ENCODE measurements at regions not wholly inside any gene's neighbourhood (a gene's known extent, or its start where the extent isn't known, plus 50 kb on each side); places are given as distances from the start of the nearest gene placed in this dataset.

GRCh38 chr9:92196909-92197308 is 81.7 kb upstream of the SPTLC1 start:
- Mint-ChIP-seq H3K27ac (no peak overlapping the region), H3K9me3 (peaks cover 8% of the 10 kb centered on the region), H3K4me1 (ENCODE audit: low read depth) (no peaks in the 10 kb centered on the region), H3K27me3 (ENCODE audit: low read depth) (peaks cover 2% of the 10 kb centered on the region), H3K4me3 (no peak overlapping the region), H3K36me3 (ENCODE audit: low read depth) (peaks cover 3% of the 10 kb centered on the region)
- intact Hi-C loops (cut with micrococcal nuclease) = no loop called here
- CTCF ChIA-PET = interaction anchor here (1.2 kb wide), 1 partner anchor 58 kb away, joined by 3 read pairs; no protein-coding TSS in a partner anchor
- DNase-seq = no peak

- Mint-ChIP-seq H3K4me1 (ENCODE audit: low read depth) (no peaks in the 10 kb centered on the region), H3K36me3 (ENCODE audit: low read depth) (peaks cover 3% of the 10 kb centered on the region), H3K4me3 (no peak overlapping the region), H3K9me3 (peaks cover 8% of the 10 kb centered on the region), H3K27me3 (ENCODE audit: low read depth) (peaks cover 2% of the 10 kb centered on the region), H3K27ac (no peak overlapping the region)
- intact Hi-C loops (cut with micrococcal nuclease) = no loop called here
- no peak for DNase-seq
- CTCF ChIA-PET = interaction anchor here (1.2 kb wide), 2 partner anchors 57 to 59 kb away, joined by 3 to 5 read pairs; no protein-coding TSS in a partner anchor
Measured at GRCh38 chr9:92196400-92196799, 81.2 kb upstream of the SPTLC1 start.

- DNase-seq = no peak
- H3K36me3 Mint-ChIP-seq (ENCODE audit: low read depth) = peaks cover 3% of the 10 kb centered on the region
- H3K4me1 Mint-ChIP-seq (ENCODE audit: low read depth) = no peaks in the 10 kb centered on the region
- H3K4me3 Mint-ChIP-seq = no peak overlapping the region
- H3K27me3 Mint-ChIP-seq (ENCODE audit: low read depth) = peaks cover 2% of the 10 kb centered on the region
- CTCF ChIA-PET = interaction anchor here (1.3 kb wide), 1 partner anchor 51 kb away, joined by 3 read pairs; no protein-coding TSS in a partner anchor
- intact Hi-C loops (cut with micrococcal nuclease) = loop anchor here (5.0 kb wide), 1 partner anchor 1160 kb away; no protein-coding TSS in a partner anchor
- no peak overlapping the region for H3K27ac Mint-ChIP-seq
- H3K9me3 Mint-ChIP-seq = no peaks in the 10 kb centered on the region
Measured at GRCh38 chr9:92191801-92192200, 76.6 kb upstream of the SPTLC1 start.

DNA sequence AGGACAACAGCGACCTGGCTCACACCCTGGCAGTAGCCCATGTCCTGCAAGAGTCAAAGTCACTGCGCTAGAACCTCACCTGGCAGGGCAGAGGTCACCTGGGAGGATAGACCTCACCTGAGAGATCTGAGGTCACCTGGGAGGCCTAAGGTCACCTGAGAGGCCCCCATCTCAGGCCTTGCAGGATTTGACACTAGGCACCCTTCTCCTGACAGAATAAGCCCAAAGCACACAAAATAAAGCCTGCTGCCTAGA is 75.2 kb upstream of the SPTLC1 start:
- no peaks in the 10 kb centered on the region for H3K27me3 Mint-ChIP-seq (ENCODE audit: low read depth)
- no peaks in the 10 kb centered on the region for H3K36me3 Mint-ChIP-seq (ENCODE audit: low read depth)
- H3K27ac Mint-ChIP-seq = no peak overlapping the region
- intact Hi-C loops (cut with micrococcal nuclease) = loop anchor here (5.0 kb wide), 1 partner anchor 1158 kb away; no protein-coding TSS in a partner anchor
- H3K4me1 Mint-ChIP-seq (ENCODE audit: low read depth) = no peaks in the 10 kb centered on the region
- CTCF ChIA-PET = interaction anchor here (1.3 kb wide), 1 partner anchor 49 kb away, joined by 3 read pairs; no protein-coding TSS in a partner anchor
- DNase-seq = no peak
- H3K4me3 Mint-ChIP-seq = no peak overlapping the region
- no peaks in the 10 kb centered on the region for H3K9me3 Mint-ChIP-seq

- H3K4me3 Mint-ChIP-seq = no peak overlapping the region
- H3K27me3 Mint-ChIP-seq (ENCODE audit: low read depth) = no peaks in the 10 kb centered on the region
- H3K4me1 Mint-ChIP-seq (ENCODE audit: low read depth) = no peaks in the 10 kb centered on the region
- intact Hi-C loops (cut with micrococcal nuclease) = loop anchor here (5.0 kb wide), 1 partner anchor 1158 kb away; no protein-coding TSS in a partner anchor
- CTCF ChIA-PET = interaction anchor here (1.4 kb wide), 1 partner anchor 49 kb away, joined by 3 read pairs; no protein-coding TSS in a partner anchor
- no peaks in the 10 kb centered on the region for H3K36me3 Mint-ChIP-seq (ENCODE audit: low read depth)
- H3K27ac Mint-ChIP-seq = no peak overlapping the region
- no peaks in the 10 kb centered on the region for H3K9me3 Mint-ChIP-seq
- DNase-seq = no peak
Measured at GRCh38 chr9:92189782-92190535, 74.7 kb upstream of the SPTLC1 start.

- Mint-ChIP-seq H3K4me3 (no peak overlapping the region), H3K9me3 (no peaks in the 10 kb centered on the region), H3K27me3 (ENCODE audit: low read depth) (no peaks in the 10 kb centered on the region), H3K27ac (no peak overlapping the region), H3K36me3 (ENCODE audit: low read depth) (no peaks in the 10 kb centered on the region), H3K4me1 (ENCODE audit: low read depth) (no peaks in the 10 kb centered on the region)
- DNase-seq = no peak
- intact Hi-C loops (cut with micrococcal nuclease) = no loop called here
- CTCF ChIA-PET = interaction anchor here (1.4 kb wide), 1 partner anchor 48 kb away, joined by 3 read pairs; no protein-coding TSS in a partner anchor
Measured at GRCh38 chr9:92188969-92189781, 74.0 kb upstream of the SPTLC1 start.

DNA sequence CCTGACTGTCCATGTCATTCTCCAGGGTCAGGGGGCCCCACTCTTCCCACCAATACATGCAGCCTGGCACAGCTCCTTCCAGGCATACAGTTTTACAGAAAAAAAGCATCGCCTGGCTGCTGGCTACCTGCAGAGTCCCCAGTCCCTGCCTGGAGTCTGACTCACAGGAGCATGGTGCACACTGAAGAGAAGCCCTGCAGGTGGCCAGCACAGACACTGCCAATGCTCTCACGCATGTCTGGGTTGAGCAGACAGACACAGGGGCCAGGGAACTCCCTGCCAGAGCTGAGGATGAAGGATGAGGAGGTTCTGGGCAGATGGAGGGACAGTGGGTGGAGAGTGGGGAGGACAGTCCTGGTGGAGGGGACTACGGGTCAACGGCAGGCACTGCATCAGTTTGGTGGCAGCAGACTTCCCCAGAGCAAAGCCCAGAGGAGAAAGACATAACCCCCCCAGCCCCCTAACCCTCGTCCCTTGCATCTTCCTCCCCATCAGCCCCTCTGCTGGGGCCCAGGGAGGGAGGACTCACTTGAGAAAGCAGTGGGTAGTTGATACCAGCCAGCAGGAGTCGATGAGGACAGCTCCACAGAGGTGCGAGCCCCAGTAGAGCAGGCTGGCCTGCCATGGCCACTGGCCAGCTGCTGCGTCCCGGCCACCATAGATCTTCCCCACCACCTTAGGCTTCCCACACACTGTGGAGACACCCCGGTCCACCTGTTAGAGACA is 72.9 kb upstream of the SPTLC1 start:
- CTCF ChIA-PET = interaction anchor here (1.5 kb wide), 1 partner anchor 48 kb away, joined by 5 read pairs; no protein-coding TSS in a partner anchor
- no peak for DNase-seq
- H3K27ac Mint-ChIP-seq = no peak overlapping the region
- H3K9me3 Mint-ChIP-seq = no peaks in the 10 kb centered on the region
- no peaks in the 10 kb centered on the region for H3K4me1 Mint-ChIP-seq (ENCODE audit: low read depth)
- no peak overlapping the region for H3K4me3 Mint-ChIP-seq
- H3K36me3 Mint-ChIP-seq (ENCODE audit: low read depth) = no peaks in the 10 kb centered on the region
- intact Hi-C loops (cut with micrococcal nuclease) = no loop called here
- H3K27me3 Mint-ChIP-seq (ENCODE audit: low read depth) = no peaks in the 10 kb centered on the region

GRCh38 chr9:92187390-92187789 is 72.2 kb upstream of the SPTLC1 start:
- no peaks in the 10 kb centered on the region for H3K27me3 Mint-ChIP-seq (ENCODE audit: low read depth)
- H3K4me3 Mint-ChIP-seq = no peak overlapping the region
- no peaks in the 10 kb centered on the region for H3K4me1 Mint-ChIP-seq (ENCODE audit: low read depth)
- no peaks in the 10 kb centered on the region for H3K36me3 Mint-ChIP-seq (ENCODE audit: low read depth)
- no peak for DNase-seq
- CTCF ChIA-PET = interaction anchor here (0.9 to 1.5 kb wide), 2 partner anchors 47 to 202 kb away, joined by 4 to 5 read pairs; no protein-coding TSS in a partner anchor
- intact Hi-C loops (cut with micrococcal nuclease) = no loop called here
- no peak overlapping the region for H3K27ac Mint-ChIP-seq
- H3K9me3 Mint-ChIP-seq = no peaks in the 10 kb centered on the region

DNA sequence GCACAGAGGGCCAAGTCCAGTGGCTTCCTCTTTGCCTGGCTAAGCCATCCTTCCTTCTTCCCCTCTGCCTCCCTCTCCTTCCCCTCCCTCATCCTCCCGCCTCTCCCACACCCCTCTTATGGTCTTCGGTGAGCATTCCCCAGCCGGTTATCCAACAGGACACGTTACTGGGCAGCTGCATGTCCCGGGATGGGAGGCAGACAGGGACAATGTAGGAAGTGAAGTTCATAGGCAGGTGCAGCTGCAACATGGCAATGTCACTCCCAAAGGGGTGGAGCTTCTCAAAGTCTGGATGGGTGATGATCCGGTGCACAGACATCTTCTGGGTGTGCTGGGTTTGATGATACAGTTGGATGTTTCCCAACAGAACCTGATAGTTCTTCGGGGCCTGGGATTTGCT is 71.4 kb upstream of the SPTLC1 start:
- Mint-ChIP-seq H3K36me3 (ENCODE audit: low read depth) (no peaks in the 10 kb centered on the region), H3K27ac (no peak overlapping the region), H3K9me3 (no peaks in the 10 kb centered on the region), H3K27me3 (ENCODE audit: low read depth) (no peaks in the 10 kb centered on the region), H3K4me1 (ENCODE audit: low read depth) (no peaks in the 10 kb centered on the region), H3K4me3 (no peak overlapping the region)
- no peak for DNase-seq
- CTCF ChIA-PET = interaction anchor here (0.9 to 1.5 kb wide), 2 partner anchors 47 to 203 kb away, joined by 4 to 5 read pairs; no protein-coding TSS in a partner anchor
- intact Hi-C loops (cut with micrococcal nuclease) = no loop called here

DNA sequence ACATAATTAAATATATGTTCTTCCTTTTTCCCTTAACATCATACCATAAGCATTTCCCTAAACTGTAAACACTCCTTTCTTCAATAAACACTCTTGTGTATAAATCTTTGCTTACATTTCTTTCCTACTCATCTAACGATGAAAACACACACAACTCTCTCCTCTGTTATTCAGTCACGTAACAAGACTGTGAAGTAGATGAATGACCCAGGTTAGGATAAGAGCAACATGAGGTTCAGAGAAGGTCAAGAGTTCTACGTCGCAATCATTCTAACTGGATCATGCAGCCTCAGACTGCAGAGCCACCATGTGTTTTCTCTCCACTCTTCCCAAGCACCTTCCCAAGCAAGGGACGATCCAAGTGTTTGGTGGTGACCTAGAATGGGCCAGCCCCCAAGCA is 70.5 kb upstream of the SPTLC1 start:
- Mint-ChIP-seq H3K27me3 (ENCODE audit: low read depth) (no peaks in the 10 kb centered on the region), H3K9me3 (no peaks in the 10 kb centered on the region), H3K36me3 (ENCODE audit: low read depth) (no peaks in the 10 kb centered on the region), H3K4me1 (ENCODE audit: low read depth) (no peaks in the 10 kb centered on the region), H3K27ac (no peak overlapping the region), H3K4me3 (no peak overlapping the region)
- CTCF ChIA-PET = no interaction called here
- DNase-seq = no peak
- intact Hi-C loops (cut with micrococcal nuclease) = no loop called here

DNA sequence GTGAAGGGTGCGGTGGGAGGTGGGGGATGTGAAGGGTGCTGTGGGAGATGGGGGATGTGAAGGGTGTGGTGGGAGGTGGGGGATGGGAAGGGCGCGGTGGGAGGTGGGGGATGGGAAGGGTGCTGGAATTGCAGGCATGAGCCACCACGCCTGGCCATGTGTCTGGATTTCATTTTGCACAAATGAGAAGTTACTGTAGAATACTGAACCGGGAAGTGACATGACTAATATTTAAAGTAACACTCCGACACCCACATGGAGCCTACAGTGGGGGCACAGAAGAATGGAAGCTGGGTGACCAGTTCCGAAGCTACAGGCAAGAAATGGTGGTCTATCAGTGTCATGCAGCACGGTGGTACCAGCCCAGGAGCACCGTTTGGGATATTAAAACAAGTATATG is 69.9 kb upstream of the SPTLC1 start:
- intact Hi-C loops (cut with micrococcal nuclease) = no loop called here
- H3K27me3 Mint-ChIP-seq (ENCODE audit: low read depth) = no peaks in the 10 kb centered on the region
- no peaks in the 10 kb centered on the region for H3K36me3 Mint-ChIP-seq (ENCODE audit: low read depth)
- H3K9me3 Mint-ChIP-seq = no peaks in the 10 kb centered on the region
- H3K4me3 Mint-ChIP-seq = no peak overlapping the region
- no peak overlapping the region for H3K27ac Mint-ChIP-seq
- H3K4me1 Mint-ChIP-seq (ENCODE audit: low read depth) = no peaks in the 10 kb centered on the region
- CTCF ChIA-PET = no interaction called here
- no peak for DNase-seq

- Mint-ChIP-seq H3K27ac (no peak overlapping the region), H3K36me3 (ENCODE audit: low read depth) (no peaks in the 10 kb centered on the region), H3K27me3 (ENCODE audit: low read depth) (no peaks in the 10 kb centered on the region), H3K4me1 (ENCODE audit: low read depth) (no peaks in the 10 kb centered on the region), H3K9me3 (no peaks in the 10 kb centered on the region), H3K4me3 (no peak overlapping the region)
- CTCF ChIA-PET = interaction anchor here (1.2 kb wide), 1 partner anchor 44 kb away, joined by 4 read pairs; no protein-coding TSS in a partner anchor
- no peak for DNase-seq
- intact Hi-C loops (cut with micrococcal nuclease) = no loop called here
Measured at GRCh38 chr9:92184041-92184564, 68.9 kb upstream of the SPTLC1 start.
